Erythroblast (primary cell): ENCODE measurements at regions not wholly inside any gene's neighbourhood (a gene's known extent, or its start where the extent isn't known, plus 50 kb on each side); places are given as distances from the start of the nearest gene placed in this dataset.

Experiments
- GATA1 ChIP-seq: IDR thresholded peaks from 2 replicates; pipeline ENCODE4 v1.6.1; 2011; ENCODE audit warnings: low read depth, mild to moderate bottlenecking, control low read depth, low read length, moderate library complexity
- POLR2A ChIP-seq: IDR thresholded peaks from 2 replicates; pipeline ENCODE4 v1.6.1; 2011; ENCODE audit warnings: mild to moderate bottlenecking, low read length

- TF ChIP-seq POLR2A (no peak), GATA1 (no peak)
Observed at GRCh38 chr2:126381091-126381490, 274.9 kb upstream of the GYPC start.
